HUDEP-2 (cell line): ENCODE measurements at regions not wholly inside any gene's neighbourhood (a gene's known extent, or its start where the extent isn't known, plus 50 kb on each side); places are given as distances from the start of the nearest gene placed in this dataset.

ENCODE experiments used
- DNase-seq, 76 experiments: peaks; one replicate each; lab custom pipeline; 2025; ENCODE audit not compliant: unreplicated experiment in 76 of 76; lab: John Stamatoyannopoulos, UW

DNA sequence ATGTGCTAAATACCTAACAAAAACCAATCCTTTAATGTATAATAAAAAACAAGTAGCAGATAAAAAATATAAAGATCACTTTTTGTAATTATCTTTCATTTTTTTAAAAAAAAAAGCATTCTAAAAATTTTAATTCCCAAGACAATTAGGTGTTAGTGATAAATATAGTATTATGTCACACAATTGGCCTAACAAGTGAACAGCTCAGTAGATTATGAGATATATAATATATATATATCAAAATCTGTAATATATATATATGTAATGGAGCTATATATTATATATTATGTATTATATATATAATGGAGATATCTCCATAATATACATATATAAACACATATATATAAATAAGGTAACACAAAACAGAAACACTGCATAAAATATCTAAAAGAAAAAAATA is 1531.1 kb upstream of the MIR17HG start:
- no peak for DNase-seq

DNA sequence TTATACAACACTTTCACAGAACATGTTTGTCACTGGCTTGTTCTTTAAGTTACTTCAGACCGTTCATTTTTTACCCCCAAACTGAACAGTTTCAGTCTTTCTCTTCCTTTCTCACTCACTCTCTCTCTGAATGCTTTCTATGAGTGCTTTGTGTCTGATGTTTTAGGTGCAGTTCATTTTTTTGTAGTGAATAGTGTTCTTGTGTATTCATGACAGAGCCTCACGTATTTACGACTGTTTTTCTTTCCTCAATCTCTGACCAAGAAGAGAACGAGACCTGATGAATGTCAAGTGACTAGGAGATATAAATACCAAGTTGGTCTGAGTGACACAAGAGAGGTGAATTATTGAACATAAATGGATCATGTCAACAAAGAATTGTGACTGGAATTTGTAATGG is 1525.0 kb upstream of the MIR17HG start:
- no peak for DNase-seq

DNA sequence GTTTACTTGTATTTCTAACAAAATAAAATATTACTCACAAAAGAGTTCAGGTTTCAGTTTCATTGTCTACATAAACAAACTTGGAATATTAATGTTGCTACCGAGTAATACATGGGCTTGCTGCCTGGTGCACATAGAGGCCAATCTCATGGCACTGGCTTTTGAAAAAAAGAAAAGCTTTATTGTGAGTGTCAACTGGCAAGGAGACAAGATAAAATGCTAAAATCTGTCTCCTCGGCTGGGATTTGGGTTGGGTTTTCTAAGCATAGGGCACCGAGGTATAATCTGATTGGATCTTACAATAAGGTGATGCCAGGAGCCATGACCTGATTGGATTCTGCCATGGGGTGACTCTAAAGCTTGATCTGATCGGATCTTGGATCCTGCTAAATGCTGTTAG is 1519.9 kb upstream of the MIR17HG start:
- DNase-seq, result no peak

DNA sequence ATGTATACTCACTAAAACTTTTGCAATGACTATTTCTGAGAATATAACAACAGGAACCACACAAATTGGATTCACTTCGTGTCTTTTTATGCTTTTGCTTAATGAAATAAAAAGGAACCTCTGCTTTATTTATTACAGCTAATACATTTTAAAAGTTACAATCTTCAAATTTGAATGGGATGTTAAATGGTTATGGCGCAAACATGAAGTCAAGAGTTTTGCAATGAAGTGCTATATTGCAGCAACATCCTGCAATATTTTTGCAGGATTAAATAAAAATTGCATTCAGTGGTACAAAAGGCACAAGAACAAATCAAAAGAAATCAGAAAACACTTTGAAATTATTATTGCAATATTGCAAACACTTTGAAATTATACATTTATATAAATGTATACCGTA is 1519.0 kb upstream of the MIR17HG start:
- DNase-seq, result no peak

DNA sequence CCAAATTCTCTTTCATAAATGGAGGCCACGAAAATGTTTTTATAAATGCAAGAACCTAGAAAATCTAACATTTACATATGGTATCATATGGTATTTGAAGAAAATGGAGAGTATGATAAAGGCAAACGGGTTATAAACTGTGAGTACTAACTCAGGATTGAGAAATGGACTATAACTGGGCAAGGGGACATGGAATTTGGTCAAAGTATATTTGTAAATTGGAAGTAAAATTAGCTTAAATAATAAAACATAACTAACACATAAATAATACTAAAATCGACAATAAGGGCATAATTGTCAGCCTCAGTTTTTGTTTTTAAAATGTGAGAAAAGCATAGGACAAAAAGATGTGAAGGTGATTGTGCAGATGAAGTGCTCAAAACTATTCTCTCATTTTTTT is 1516.3 kb upstream of the MIR17HG start:
- DNase-seq, result no peak

DNA sequence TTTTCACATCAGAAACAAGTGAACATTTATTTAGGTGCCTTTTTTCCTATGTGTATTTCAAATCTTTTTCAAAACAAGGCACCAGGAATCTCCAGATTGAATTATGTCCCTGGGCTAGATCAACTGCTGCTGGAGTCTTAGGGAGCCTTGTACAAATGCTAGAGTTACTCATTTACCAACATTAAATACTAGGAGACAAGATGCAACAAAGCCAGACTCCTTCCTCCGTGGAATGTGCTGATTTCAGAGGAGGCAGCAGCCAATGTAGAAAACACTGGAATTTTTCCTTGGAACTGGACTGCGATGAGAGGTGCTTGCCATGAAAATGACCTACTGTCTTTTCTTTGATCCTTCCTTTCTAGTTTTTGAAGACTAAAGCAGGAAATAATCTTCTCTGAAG is 1514.7 kb upstream of the MIR17HG start:
- DNase-seq, result no peak

DNA sequence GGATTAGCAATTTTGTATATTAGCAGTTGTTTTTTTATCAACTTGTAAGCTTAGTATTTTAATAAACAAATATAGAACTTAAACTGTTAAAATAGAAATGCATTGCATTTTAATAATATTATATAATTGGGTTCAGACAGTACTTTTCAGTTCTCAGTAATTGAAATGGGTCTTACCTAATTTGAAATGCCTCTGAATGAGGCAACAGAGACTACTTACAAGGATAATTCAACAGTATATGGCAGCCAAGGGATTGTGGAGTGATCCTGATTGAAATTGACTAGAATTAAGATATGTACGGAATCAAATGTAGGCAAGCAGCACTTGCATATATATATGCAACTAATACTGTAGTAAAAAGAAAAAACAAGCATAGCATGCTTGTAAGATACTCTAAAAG is 1503.9 kb upstream of the MIR17HG start:
- DNase-seq, result no peak

DNA sequence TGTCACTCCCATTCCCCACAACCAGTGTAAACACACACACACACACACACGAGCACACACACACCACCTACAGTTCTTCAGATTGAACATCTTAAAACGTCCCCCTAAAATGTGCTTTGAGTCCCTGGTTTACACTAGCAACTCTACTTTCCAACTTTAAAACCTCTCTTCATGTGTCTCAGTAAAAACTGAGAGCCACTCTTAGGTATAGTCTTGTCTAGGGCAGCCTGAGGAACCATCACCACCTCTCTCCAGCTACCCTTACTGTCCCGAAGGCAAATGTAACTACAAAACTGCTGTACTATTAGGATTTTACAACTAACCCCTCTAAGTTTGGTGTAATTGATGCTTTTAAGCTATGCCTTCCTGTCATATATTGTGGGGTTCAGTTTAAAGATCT is 1501.6 kb upstream of the MIR17HG start:
- no peak for DNase-seq

DNA sequence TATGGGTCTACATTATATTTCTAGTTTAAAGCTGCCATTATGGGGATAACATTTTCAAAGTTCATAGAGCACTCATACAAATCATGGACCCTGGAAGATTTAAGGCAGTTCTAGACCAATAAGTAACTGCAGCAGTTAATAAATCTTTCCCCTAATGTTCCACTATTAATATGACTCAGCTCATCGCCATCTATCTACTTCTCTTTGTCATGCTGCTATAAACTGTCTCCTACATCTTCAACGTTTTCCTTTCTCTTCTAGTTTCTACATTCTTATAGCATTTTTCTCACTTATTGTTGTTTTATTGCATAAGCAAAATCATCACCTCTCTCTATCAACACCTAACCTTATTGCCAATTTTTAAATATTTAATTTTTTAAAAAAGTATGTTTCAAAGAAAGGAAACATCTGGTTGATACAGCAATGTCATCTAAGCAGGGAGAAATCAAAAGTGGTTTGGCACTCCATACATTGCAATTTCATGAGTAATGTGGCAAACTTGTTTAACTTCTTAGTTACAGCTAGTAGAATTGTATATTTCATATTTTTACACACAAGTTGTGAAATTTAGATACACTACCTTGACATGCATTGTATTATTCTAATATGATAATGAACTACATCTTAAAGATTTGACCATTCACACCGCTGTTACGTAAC is 1500.4 kb upstream of the MIR17HG start:
- no peak for DNase-seq

DNA sequence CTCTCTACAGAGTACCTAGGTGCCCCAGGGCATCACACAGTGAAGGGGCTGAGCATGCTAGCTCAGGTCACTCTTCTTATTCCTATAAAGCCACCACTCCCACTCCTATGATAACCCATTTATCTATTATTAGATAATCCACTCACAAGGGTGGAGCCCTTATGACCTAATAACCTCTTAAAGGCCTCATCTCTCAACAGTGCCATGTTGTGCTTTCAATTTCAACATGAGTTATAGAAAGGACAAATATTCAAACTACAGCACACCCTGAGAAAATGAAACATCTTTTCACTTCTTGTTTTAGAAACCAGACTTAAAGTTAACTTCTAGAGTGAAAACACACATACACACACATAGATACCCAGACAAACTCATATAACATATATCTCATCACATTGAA is 1494.9 kb upstream of the MIR17HG start:
- no peak for DNase-seq

DNA sequence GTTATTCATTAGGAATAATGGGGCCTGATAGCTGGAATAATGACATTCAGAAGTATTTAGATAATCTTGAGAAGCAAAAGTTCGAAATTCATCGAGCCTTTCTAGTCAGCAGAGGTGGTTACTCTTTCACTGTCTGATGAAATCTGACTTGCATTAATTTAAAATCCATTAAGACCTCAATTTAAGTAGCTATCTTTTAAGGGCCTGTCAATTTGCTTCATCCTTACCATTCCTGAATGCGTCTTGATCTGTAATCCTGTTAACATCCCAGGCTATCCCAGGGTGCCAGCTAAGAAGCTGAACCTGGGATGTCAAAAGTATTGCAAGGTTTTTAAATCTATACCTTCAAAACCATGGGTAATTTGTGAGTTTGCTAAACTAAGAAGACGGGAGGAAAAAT is 1491.0 kb upstream of the MIR17HG start:
- DNase-seq, result no peak

DNA sequence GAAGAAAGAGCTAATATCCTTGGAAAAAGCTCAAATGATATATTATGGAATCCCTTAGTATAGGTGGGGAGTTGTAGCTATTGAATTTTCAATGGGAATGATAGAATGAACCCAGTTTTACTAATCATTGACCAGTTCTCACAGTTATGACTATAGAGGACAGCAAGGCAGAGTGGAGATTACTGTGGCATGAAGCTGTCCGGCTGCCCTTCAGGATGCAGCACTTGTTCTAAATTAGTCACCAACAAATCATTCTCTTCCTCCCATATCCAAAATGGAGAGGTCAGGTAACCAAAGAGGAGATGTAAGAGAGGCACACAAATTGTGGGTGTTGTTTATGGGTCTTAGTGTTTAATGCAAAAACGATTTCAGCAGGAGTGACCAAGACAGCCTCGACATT is 1490.0 kb upstream of the MIR17HG start:
- DNase-seq, result no peak

DNA sequence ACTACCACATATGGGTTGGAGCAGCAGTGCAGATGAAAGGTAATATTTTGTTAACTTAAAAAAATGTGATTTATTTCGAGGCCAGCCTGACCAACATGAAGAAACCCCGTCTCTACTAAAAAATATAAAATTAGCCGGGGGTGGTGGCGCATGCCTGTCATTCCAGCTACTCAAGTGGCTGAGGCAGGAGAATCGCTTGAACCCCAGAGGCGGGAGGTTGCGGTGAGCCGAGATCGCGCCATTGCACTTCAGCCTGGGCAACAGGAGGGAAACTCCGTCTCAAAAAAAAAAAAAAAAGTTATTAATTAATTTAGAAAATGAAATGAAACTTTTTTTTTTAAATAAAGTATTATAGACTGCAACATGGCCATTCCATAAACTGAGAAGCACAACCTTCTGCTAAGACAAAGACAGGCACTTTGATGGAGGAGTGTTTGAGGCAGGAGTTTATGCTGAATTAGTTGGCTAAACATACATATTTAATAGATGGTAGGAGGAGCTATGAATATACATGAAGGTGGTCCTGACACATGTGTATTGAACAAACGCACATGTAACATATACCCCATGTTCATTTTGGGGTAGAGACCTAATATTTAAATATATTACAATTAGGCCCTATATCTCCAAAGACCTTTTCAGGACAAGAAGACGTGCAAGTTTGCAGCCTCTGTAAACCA is 1485.3 kb upstream of the MIR17HG start:
- no peak for DNase-seq

DNA sequence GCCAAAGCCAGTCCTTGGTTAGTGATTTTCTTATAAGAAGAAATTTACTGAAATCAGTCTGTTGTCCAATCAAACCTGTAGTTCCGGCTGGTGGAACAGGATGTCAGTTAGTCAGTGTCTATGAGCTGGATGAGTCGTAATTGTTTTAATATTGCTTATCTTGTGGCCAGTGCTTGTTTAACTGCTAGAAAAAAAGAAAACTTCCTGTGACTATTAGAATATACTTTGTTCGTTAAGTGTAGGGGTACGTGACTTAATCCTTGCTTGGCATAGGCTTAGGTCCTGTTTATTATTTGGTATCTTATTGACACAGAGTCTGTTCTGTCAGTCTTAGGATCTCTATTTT is 1484.8 kb upstream of the MIR17HG start:
- DNase-seq, result no peak

DNA sequence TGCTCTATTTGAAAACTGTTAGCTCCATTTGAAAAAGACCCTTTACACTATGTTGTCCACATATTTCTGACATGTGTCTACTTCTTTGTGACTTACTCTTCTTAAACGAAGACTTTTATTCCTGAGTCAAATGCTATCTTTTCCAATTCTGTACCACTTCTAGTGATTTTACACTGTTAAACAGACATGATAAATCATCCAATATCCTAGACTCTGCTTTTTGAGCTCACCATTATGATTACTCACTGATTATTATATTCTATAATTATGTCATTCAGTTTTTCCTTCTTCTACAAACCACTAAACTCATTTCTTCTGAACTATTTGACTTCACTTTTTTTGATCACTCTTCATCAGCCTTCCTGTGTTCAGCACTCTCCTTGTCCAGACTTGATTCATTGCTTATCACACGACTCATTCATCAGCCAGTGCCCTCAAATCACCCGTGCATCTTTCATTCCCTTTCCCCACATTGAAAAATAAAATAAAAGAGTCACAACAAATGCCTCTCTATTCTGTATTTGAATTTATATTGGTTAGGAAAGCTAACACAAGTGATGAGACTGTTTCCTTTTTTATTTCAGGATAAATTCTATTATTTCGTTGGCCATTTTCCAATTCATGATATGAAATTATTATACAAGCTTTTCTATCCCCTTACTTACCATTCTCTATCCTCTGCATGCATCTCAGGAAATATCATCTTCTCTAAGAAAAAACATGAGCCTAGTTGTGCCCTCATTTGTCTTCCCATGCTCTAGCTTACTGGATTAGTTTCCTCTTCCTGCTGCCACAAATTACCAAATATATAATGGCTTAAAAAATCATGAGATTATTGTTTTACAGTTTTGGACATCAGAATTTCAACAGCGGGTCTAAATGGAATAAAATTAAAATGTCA is 1482.1 kb upstream of the MIR17HG start:
- no peak for DNase-seq

DNA sequence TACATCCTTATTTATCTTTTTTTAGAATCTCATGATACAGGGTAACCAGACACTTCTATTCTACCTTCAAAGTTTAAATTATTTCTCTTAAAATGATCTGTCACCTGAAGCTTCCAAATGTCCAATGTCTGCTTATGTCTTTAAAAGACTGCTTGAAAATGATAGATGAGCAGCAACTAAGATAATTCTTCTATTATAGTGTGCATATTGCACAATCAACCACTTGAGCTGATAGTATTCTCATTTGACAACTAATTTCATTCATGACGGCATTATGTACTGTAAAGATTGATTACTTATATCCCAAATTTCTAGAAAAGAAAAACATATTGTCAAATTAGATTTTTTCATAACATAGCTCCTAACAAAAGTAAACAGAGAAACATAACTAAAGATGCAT is 1478.2 kb upstream of the MIR17HG start:
- no peak for DNase-seq

DNA sequence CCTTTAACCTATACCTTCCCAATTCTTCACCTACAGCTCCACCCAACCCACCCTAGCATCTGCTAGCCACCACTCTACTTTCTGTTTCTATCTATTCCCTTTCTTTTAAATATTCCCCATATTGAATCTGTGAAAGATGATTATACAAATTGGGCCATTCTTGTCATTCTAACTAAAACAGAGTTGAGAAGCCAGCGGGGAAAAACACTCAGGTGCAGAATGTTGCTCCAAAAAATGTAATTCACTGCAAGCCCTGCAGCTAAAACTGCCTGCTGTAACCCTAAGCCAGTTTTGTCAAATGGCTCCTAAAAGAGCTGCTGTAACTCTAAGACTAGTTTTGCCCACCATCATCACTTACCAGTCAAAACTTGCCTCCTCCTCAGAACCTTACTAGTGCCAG is 1468.6 kb upstream of the MIR17HG start:
- no peak for DNase-seq

DNA sequence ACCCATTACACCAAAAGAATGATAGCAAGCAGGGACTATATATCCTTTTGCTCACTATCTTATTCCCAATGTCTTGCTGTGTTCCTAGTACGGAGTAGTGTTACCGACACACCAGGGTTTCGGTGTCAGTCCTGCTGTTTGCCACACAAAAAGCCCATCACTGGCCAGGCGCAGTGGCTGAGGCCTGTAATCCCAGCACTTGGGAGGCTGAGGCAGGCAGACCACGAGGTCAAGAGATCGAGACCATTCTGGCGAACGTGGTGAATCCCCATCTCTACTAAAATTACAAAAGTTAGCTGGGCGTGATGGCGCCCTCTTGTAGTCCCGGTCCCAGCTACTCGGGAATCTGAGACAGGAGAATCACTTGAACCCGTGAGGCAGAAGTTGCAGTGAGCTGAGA is 1467.3 kb upstream of the MIR17HG start:
- no peak for DNase-seq

DNA sequence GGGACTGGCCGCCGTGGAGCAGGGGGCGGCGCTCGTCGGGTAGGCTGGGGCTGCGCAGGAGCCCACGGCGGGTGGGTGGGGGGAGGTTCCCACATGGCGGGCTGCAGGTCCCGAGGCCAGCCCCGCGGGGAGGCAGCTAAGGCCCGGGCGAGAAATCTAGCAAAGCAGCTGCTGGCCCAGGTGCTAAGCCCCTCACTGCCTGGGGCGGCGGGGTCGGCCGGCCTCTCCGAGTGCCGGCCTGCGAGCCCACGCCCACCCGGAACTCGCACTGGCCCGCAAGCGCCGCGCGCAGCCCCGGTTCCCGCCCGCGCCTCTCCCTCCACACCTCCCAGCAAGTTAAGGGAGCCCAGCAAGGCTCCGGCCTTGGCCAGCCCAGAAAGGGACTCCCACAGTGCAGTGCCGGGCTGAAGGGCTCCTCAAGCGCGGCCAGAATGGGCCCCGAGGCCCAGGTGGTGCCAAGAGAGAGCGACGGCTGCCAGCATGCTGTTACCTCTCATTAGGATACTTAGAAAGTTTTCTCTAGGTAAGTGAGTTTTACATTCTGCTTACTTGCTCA is 1463.5 kb upstream of the MIR17HG start:
- no peak for DNase-seq

DNA sequence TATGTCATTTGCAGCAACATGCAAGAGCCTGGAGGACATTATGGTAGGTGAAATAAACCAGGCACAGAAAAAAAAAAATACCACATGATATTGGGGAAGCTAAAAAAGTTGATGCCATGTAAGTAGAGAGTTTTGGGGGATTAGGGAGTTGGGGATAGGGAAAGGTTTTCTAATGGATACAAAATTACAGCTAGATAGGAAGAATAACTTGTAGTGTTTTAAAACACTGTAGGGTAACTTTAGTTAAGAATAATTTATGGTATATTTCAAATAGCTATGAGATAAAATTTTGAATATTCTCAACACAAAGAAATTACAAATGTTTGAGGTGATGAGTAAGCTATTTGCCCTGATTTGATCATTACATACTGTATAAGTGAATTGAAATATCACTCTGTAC is 1456.7 kb upstream of the MIR17HG start:
- DNase-seq, result no peak

DNA sequence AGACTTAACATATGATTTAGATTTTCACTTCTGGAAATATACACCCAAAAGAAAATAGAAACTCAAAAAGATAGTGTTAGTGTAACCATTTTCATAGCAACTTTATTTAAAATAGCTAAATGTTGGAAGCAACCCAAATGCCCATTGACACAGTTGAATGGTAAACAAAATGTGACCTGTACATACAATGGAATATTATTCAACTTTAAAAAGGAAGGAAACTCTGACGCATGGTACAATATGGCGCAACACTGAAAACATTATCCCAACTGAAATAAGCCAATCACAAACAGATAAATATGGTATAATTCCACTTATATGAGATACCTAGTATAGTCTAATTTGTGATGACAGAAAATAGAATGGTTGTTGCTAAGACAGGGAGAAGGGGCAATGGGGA is 1456.1 kb upstream of the MIR17HG start:
- no peak for DNase-seq

DNA sequence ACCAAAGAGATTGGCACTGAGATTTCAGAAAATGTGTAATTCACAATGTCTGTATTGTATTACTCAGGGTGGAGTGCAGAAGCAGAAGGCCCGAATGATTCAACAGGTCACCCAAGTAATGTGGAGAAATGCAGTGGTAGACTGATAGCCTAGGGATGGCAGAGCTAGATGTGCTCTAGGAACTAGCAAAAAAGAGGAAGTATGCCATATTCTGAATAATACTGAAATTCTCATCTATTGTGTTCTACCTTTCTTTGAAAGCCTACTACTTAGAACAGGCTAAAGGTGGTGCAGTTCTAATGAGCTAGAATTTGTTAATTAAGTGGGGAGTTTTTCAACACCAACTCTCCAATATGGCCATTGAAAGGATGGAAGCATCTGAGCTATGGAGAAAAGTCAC is 1449.8 kb upstream of the MIR17HG start:
- no peak for DNase-seq
